Neural progenitor cell (in vitro differentiated cells): ENCODE measurements at regions not wholly inside any gene's neighbourhood (a gene's known extent, or its start where the extent isn't known, plus 50 kb on each side); places are given as distances from the start of the nearest gene placed in this dataset.

Experiments
- DNase-seq: peaks from one replicate; pipeline ENCODE4 v3.0.0-alpha.2; 2016; ENCODE audit warnings: low spot score
- H2AFZ ChIP-seq: fragments of 200-600 bp; sonication (generic); replicated peaks from 2 replicates; pipeline ENCODE4 v1.6.1; 2016; ENCODE audit warnings: antibody characterized with exemption
- H3F3A ChIP-seq: fragments of 200-600 bp; sonication (generic); 2 replicates; pipeline ENCODE4 v1.6.1; 2016; ENCODE audit warnings: antibody characterized with exemption, low read depth
- H3K27ac ChIP-seq: fragments of 200-600 bp; sonication (generic); 2 replicates; pipeline ENCODE4 v1.5.1; 2016; ENCODE audit warnings: mild to moderate bottlenecking
- H3K27me3 ChIP-seq: fragments of 200-600 bp; sonication (generic); 2 replicates; pipeline ENCODE4 v1.6.1; 2016; ENCODE audit warnings: mild to moderate bottlenecking, moderate library complexity
- H3K36me3 ChIP-seq: fragments of 200-600 bp; sonication (generic); 2 replicates; pipeline ENCODE4 v1.5.1; 2016
- H3K4me1 ChIP-seq: fragments of 200-600 bp; sonication (generic); 2 replicates; pipeline ENCODE4 v1.6.1; 2016; ENCODE audit warnings: mixed run types
- H3K4me2 ChIP-seq: fragments of 200-600 bp; sonication (generic); 2 replicates; pipeline ENCODE4 v1.6.1; 2016
- H3K4me3 ChIP-seq: fragments of 200-600 bp; sonication (generic); 2 replicates; pipeline ENCODE4 v1.5.1; 2016
- H3K79me2 ChIP-seq: fragments of 200-600 bp; sonication (generic); 2 replicates; pipeline ENCODE4 v1.6.1; 2016; ENCODE audit warnings: low read depth
- H3K9ac ChIP-seq: fragments of 200-600 bp; sonication (generic); 2 replicates; pipeline ENCODE4 v1.6.1; 2016
- H3K9me3 ChIP-seq: fragments of 200-600 bp; sonication (generic); 2 replicates; pipeline ENCODE4 v1.5.1; 2016; ENCODE audit warnings: low read depth
- H4K20me1 ChIP-seq: fragments of 200-600 bp; sonication (generic); 2 replicates; pipeline ENCODE4 v1.6.1; 2016; ENCODE audit warnings: low read depth
- H3K27ac Mint-ChIP-seq: 3 replicates; pipeline ENCODE4 v1.8.0; 2021; ENCODE audit warnings: mixed read lengths
- H3K27me3 Mint-ChIP-seq: 2 replicates; pipeline ENCODE4 v1.8.0; 2022; ENCODE audit warnings: low read depth, mild to moderate bottlenecking, inconsistent platforms, moderate library complexity, mixed read lengths; ENCODE audit not compliant: insufficient read depth
- H3K36me3 Mint-ChIP-seq: 3 replicates; pipeline ENCODE4 v1.8.0; 2021; ENCODE audit warnings: mixed read lengths
- H3K4me1 Mint-ChIP-seq: 3 replicates; pipeline ENCODE4 v1.8.0; 2021; ENCODE audit warnings: mixed read lengths
- H3K4me3 Mint-ChIP-seq: 3 replicates; pipeline ENCODE4 v1.8.0; 2021; ENCODE audit warnings: mild to moderate bottlenecking, moderate library complexity, mixed read lengths
- H3K9me3 Mint-ChIP-seq: 3 replicates; pipeline ENCODE4 v1.8.0; 2020; ENCODE audit warnings: mixed read lengths
- EZH2 ChIP-seq: fragments of 200-600 bp; sonication (generic); IDR thresholded peaks from 2 replicates; pipeline ENCODE4 v1.6.1; 2017; ENCODE audit warnings: antibody characterized with exemption, mild to moderate bottlenecking, moderate library complexity
- EZH2phosphoT487 ChIP-seq: fragments of 200-600 bp; sonication (generic); IDR thresholded peaks from 2 replicates; pipeline ENCODE4 v1.6.1; 2017; ENCODE audit warnings: antibody characterized with exemption
- TF ChIP-seq, protein P1 (sequence below): fragments of 200-600 bp; sonication (generic); IDR thresholded peaks from 2 replicates; pipeline ENCODE4 v1.5.1; 2017; ENCODE audit warnings: antibody characterized with exemption, mild to moderate bottlenecking

DNA sequence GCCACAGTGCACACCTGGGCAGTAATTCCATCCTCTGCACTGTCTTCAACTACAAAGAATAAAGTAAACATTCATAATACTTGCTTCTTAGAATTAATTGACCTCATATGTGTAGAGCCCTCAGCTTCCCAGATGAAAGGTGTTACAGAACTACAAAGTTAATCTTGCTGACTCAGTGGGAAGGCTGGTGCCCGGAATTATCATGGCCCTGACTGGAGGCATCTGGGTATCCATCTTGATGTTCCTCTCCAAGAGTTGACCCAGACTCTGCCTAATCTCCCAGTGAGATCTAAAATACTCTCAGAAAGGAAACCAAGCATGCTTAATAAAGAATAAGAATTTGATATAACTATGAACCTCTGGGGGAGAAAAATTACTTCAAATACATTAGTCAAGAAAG is 147.0 kb upstream of the ARID2 start:
- no peaks in the 10 kb centered on the region for H3K9me3 Mint-ChIP-seq
- no peak overlapping the region for H3K27ac Mint-ChIP-seq
- Histone ChIP-seq H3K4me2 (no peak overlapping the region), H3K9me3 (no peaks in the 10 kb centered on the region), H3K4me3 (no peak overlapping the region), H3K36me3 (no peaks in the 10 kb centered on the region), H3K27ac (no peak overlapping the region), H3K27me3 (no peaks in the 10 kb centered on the region), H3K4me1 (peaks cover 6% of the 10 kb centered on the region), H3K79me2 (no peaks in the 10 kb centered on the region), H3K9ac (no peak overlapping the region), H2AFZ (no peak overlapping the region), H3F3A (no peaks in the 10 kb centered on the region), H4K20me1 (no peaks in the 10 kb centered on the region)
- TF ChIP-seq EZH2phosphoT487 (no peak), EZH2 (no peak)
- TF ChIP-seq, protein P1, sequence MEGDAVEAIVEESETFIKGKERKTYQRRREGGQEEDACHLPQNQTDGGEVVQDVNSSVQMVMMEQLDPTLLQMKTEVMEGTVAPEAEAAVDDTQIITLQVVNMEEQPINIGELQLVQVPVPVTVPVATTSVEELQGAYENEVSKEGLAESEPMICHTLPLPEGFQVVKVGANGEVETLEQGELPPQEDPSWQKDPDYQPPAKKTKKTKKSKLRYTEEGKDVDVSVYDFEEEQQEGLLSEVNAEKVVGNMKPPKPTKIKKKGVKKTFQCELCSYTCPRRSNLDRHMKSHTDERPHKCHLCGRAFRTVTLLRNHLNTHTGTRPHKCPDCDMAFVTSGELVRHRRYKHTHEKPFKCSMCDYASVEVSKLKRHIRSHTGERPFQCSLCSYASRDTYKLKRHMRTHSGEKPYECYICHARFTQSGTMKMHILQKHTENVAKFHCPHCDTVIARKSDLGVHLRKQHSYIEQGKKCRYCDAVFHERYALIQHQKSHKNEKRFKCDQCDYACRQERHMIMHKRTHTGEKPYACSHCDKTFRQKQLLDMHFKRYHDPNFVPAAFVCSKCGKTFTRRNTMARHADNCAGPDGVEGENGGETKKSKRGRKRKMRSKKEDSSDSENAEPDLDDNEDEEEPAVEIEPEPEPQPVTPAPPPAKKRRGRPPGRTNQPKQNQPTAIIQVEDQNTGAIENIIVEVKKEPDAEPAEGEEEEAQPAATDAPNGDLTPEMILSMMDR = no peak
- peaks cover 12% of the 10 kb centered on the region for H3K27me3 Mint-ChIP-seq
- no peak overlapping the region for H3K4me3 Mint-ChIP-seq
- H3K36me3 Mint-ChIP-seq = no peaks in the 10 kb centered on the region
- H3K4me1 Mint-ChIP-seq = no peaks in the 10 kb centered on the region
- no peak for DNase-seq

DNA sequence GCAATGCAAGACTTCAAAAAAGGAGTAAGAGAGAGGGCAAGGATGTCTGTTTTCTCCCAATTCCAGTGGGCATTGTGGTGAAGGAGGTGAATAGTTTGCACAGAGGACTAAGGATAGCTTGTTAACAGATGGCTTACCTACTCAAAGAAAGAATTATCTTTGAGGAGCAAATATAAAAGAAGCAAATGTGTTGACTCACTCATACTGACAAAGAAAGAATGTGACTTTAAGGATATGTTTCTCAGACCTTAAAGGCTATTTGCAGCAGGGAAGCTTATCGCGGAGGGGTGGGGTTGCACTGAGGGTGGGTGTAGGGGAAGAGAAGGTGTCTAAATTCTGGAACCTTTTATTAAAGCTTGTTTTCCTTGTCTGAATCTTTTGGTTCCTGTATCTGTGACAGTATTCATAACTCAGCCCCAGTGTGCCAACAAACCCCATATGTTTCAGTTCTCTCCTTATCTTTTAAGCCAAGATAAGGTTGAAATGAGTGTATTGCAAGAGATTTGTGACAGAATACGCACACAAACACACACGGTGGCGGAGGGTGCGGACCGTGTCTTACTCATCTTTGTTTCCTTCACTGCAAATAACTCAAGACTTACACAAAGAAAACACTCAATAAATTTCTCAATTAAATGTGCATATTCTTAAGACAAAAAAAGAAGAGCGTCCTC is 146.4 kb upstream of the ARID2 start:
- TF ChIP-seq EZH2phosphoT487 (no peak), EZH2 (no peak)
- TF ChIP-seq, protein P1 = no peak
- no peak overlapping the region for H2AFZ ChIP-seq
- no peak overlapping the region for H3K27ac Mint-ChIP-seq
- no peak overlapping the region for H3K9ac ChIP-seq
- H3K4me3 ChIP-seq = no peak overlapping the region
- no peaks in the 10 kb centered on the region for H3K79me2 ChIP-seq
- H3K9me3 Mint-ChIP-seq = no peaks in the 10 kb centered on the region
- H3K4me1 ChIP-seq = peaks cover 6% of the 10 kb centered on the region
- no peak for DNase-seq
- no peak overlapping the region for H3K4me2 ChIP-seq
- H3K27me3 ChIP-seq = no peaks in the 10 kb centered on the region
- H3K27ac ChIP-seq = no peak overlapping the region
- H3K36me3 Mint-ChIP-seq = no peaks in the 10 kb centered on the region
- H3K36me3 ChIP-seq = no peaks in the 10 kb centered on the region
- H3K4me3 Mint-ChIP-seq = no peak overlapping the region
- H3K4me1 Mint-ChIP-seq = no peaks in the 10 kb centered on the region
- no peaks in the 10 kb centered on the region for H3K9me3 ChIP-seq
- H3F3A ChIP-seq = no peaks in the 10 kb centered on the region
- no peaks in the 10 kb centered on the region for H4K20me1 ChIP-seq
- peaks cover 12% of the 10 kb centered on the region for H3K27me3 Mint-ChIP-seq

DNA sequence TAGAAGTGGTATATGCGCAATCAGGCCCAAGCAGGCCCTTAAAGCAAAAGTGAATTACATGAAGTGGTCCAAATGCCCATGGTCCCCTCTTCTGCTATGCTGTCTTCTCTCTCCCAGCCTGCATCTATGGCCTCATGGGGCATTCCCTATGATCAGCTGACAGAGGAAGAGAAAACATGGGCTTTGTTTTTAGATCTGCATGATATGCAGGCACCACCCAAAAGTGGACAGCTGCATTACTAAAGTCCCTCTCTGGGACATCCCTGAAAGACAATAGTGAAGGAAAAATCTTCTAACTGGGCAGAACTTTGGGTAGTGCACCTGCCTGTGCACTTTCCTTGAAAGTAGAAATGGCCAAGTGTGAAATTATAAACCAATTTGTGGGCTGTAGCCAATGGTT is 145.2 kb upstream of the ARID2 start:
- H4K20me1 ChIP-seq = no peaks in the 10 kb centered on the region
- H3K27me3 ChIP-seq = no peaks in the 10 kb centered on the region
- Mint-ChIP-seq H3K27me3 (peaks cover 12% of the 10 kb centered on the region), H3K9me3 (no peaks in the 10 kb centered on the region), H3K27ac (no peak overlapping the region), H3K4me1 (no peaks in the 10 kb centered on the region), H3K36me3 (no peaks in the 10 kb centered on the region), H3K4me3 (no peak overlapping the region)
- H3K27ac ChIP-seq = no peak overlapping the region
- no peak for TF ChIP-seq EZH2
- TF ChIP-seq, protein P1 = no peak
- H3K4me1 ChIP-seq = peaks cover 6% of the 10 kb centered on the region
- H3F3A ChIP-seq = no peaks in the 10 kb centered on the region
- H3K79me2 ChIP-seq = no peaks in the 10 kb centered on the region
- H3K4me2 ChIP-seq = no peak overlapping the region
- H3K4me3 ChIP-seq = no peak overlapping the region
- DNase-seq = no peak
- no peak overlapping the region for H2AFZ ChIP-seq
- no peak overlapping the region for H3K9ac ChIP-seq
- H3K36me3 ChIP-seq = no peaks in the 10 kb centered on the region
- no peaks in the 10 kb centered on the region for H3K9me3 ChIP-seq
